A549 (cell line): ENCODE measurements at regions not wholly inside any gene's neighbourhood (a gene's known extent, or its start where the extent isn't known, plus 50 kb on each side); places are given as distances from the start of the nearest gene placed in this dataset.

ENCODE experiments used
- ATAC-seq, 2 experiments: fragments of 200-7000 bp in 1 of 2; fragments of >200 bp in 1 of 2; cut with Nextera tagmentation in 1 of 2; cut with Tn5 transposase in 1 of 2; 3 replicates each; pipeline versions ENCODE4 v1.8.0 to v1.9.1; 2018 to 2020; ENCODE audit warnings: mild to moderate bottlenecking in 1 of 2, moderate library complexity in 1 of 2
- CTCF ChIA-PET: fragments of 300-600 bp; sonication (Branson Sonifier 250); formaldehyde crosslinking; extraction: SDS; loops from one replicate; lab custom pipeline; 2021; ENCODE audit warnings: antibody characterized with exemption, inconsistent platforms; lab: Yijun Ruan, JAX
- POLR2A ChIA-PET: fragments of 350-600 bp; formaldehyde crosslinking; extraction: SDS; loops from one replicate; lab custom pipeline; 2021; ENCODE audit warnings: antibody characterized with exemption, inconsistent platforms; lab: Yijun Ruan, JAX
- DNase-seq, 2 experiments: peaks; one replicate each; pipeline versions ENCODE4 v3.0.0 to v3.0.0-alpha.2; 2011 to 2016; ENCODE audit warnings: low read depth in 1 of 2, low spot score in 1 of 2
- FAIRE-seq: peaks from 2 replicates; lab custom pipeline; 2011; peaks lifted over from hg19 to GRCh38; lab: Jason Lieb, UNC
- H3K27ac ChIP-seq, 2 experiments: fragments of >200 bp; sonication (Bioruptor Twin); formaldehyde crosslinking; 3 replicates each; pipeline ENCODE4 v1.5.1; 2016 to 2017
- H3K4me1 ChIP-seq: fragments of >200 bp; sonication (Bioruptor Twin); formaldehyde crosslinking; 3 replicates; pipeline ENCODE4 v1.6.1; 2016
- H3K4me2 ChIP-seq: fragments of >200 bp; sonication (Bioruptor Twin); formaldehyde crosslinking; 3 replicates; pipeline ENCODE4 v1.6.1; 2016
- H3K4me3 ChIP-seq: fragments of >200 bp; sonication (Bioruptor Twin); formaldehyde crosslinking; 3 replicates; pipeline ENCODE4 v1.5.1; 2016
- H3K9me3 ChIP-seq: fragments of >200 bp; sonication (Bioruptor Twin); formaldehyde crosslinking; 3 replicates; pipeline ENCODE4 v1.6.1; 2016
- BHLHE40 ChIP-seq: IDR thresholded peaks from 2 replicates; pipeline ENCODE4 v1.6.1; 2012; ENCODE audit warnings: low read depth, low read length, inconsistent platforms
- EHMT2 ChIP-seq: fragments of 200-600 bp; sonication (generic); IDR thresholded peaks from 2 replicates; pipeline ENCODE4 v1.6.1; 2016; ENCODE audit warnings: antibody characterized with exemption, low read depth, mild to moderate bottlenecking, moderate library complexity
- FOSB ChIP-seq: fragments of 250-450 bp; sonication (Bioruptor Pico); IDR thresholded peaks from 2 replicates; pipeline ENCODE4 v1.5.0; 2020; ENCODE audit warnings: mild to moderate bottlenecking, moderate library complexity
- FOSL2 ChIP-seq, 2 experiments: fragments of 450-650 bp in 1 of 2; fragments of >200 bp in 1 of 2; sonication (Bioruptor Twin) in 1 of 2; formaldehyde crosslinking; IDR thresholded peaks; 2 replicates each; pipeline versions ENCODE4 v1.5.0 to v1.6.1; 2016 to 2020; ENCODE audit warnings: mild to moderate bottlenecking in 1 of 2, moderate library complexity in 1 of 2
- FOXS1 ChIP-seq: fragments of 250-450 bp; sonication (Bioruptor Pico); IDR thresholded peaks from 2 replicates; pipeline ENCODE4 v1.5.0; 2020; ENCODE audit warnings: mild to moderate bottlenecking, moderate library complexity
- GATA3 ChIP-seq: IDR thresholded peaks from 2 replicates; pipeline ENCODE4 v1.6.1; 2012; ENCODE audit warnings: borderline replicate concordance
- HDAC2 ChIP-seq: fragments of 200-600 bp; sonication (generic); IDR thresholded peaks from 2 replicates; pipeline ENCODE4 v1.6.1; 2016
- HOXA7 ChIP-seq: fragments of 250-450 bp; sonication (Bioruptor Pico); IDR thresholded peaks from 2 replicates; pipeline ENCODE4 v1.5.0; 2020; ENCODE audit warnings: mild to moderate bottlenecking, moderate library complexity
- MYC ChIP-seq: IDR thresholded peaks from 2 replicates; pipeline ENCODE4 v1.6.1; 2012; ENCODE audit warnings: mild to moderate bottlenecking, inconsistent platforms, low read length, improper control_type of control experiment, borderline replicate concordance
- NFE2L2 ChIP-seq: fragments of 150-350 bp; conservative IDR thresholded peaks from 2 replicates; pipeline ENCODE4 v1.6.1; 2014; ENCODE audit warnings: low read length
- NPAS2 ChIP-seq: fragments of 250-450 bp; sonication (Bioruptor Pico); IDR thresholded peaks from 2 replicates; pipeline ENCODE4 v1.8.0; 2022; ENCODE audit warnings: mild to moderate bottlenecking, moderate library complexity, borderline replicate concordance
- SMC3 ChIP-seq: fragments of >200 bp; sonication (Bioruptor Twin); formaldehyde crosslinking; IDR thresholded peaks from 3 replicates; pipeline ENCODE4 v1.6.1; 2018; ENCODE audit warnings: inconsistent platforms
- TFCP2L1 ChIP-seq: fragments of 250-450 bp; sonication (Bioruptor Pico); IDR thresholded peaks from 2 replicates; pipeline ENCODE4 v1.5.0; 2021; ENCODE audit warnings: mild to moderate bottlenecking
- ZC3H11A ChIP-seq: fragments of 450-650 bp; IDR thresholded peaks from 2 replicates; pipeline ENCODE4 v1.6.1; 2014; ENCODE audit warnings: antibody characterized with exemption, mild to moderate bottlenecking
- ZFP36 ChIP-seq: fragments of 450-650 bp; IDR thresholded peaks from 2 replicates; pipeline ENCODE4 v1.6.1; 2014; ENCODE audit warnings: borderline replicate concordance; ENCODE audit not compliant: partially characterized antibody
- WGBS: methylation state at CpG from one replicate; pipeline ENCODE4 v1.1.6; 2017; ENCODE audit errors: missing lambda C conversion rate; 5-methylcytosine and 5-hydroxymethylcytosine counted together
- TF ChIP-seq, protein P1 (sequence below): fragments of 250-450 bp; sonication (Bioruptor Pico); IDR thresholded peaks from 2 replicates; pipeline ENCODE4 v1.5.0; 2020; ENCODE audit warnings: low read depth, mild to moderate bottlenecking, moderate library complexity
- TF ChIP-seq, protein P2 (sequence below): IDR thresholded peaks from 2 replicates; pipeline ENCODE4 v1.6.1; 2012
- TF ChIP-seq, protein P3 (sequence below): fragments of >200 bp; sonication (Bioruptor Twin); formaldehyde crosslinking; IDR thresholded peaks from 2 replicates; pipeline ENCODE4 v1.6.1; 2016
- TF ChIP-seq, protein P4 (sequence below): fragments of >200 bp; sonication (Bioruptor Twin); formaldehyde crosslinking; IDR thresholded peaks from 3 replicates; pipeline ENCODE4 v1.5.1; 2016
- TF ChIP-seq, protein P5 (sequence below): IDR thresholded peaks from 2 replicates; pipeline ENCODE4 v1.6.1; 2012; ENCODE audit warnings: low read depth, borderline replicate concordance

DNA sequence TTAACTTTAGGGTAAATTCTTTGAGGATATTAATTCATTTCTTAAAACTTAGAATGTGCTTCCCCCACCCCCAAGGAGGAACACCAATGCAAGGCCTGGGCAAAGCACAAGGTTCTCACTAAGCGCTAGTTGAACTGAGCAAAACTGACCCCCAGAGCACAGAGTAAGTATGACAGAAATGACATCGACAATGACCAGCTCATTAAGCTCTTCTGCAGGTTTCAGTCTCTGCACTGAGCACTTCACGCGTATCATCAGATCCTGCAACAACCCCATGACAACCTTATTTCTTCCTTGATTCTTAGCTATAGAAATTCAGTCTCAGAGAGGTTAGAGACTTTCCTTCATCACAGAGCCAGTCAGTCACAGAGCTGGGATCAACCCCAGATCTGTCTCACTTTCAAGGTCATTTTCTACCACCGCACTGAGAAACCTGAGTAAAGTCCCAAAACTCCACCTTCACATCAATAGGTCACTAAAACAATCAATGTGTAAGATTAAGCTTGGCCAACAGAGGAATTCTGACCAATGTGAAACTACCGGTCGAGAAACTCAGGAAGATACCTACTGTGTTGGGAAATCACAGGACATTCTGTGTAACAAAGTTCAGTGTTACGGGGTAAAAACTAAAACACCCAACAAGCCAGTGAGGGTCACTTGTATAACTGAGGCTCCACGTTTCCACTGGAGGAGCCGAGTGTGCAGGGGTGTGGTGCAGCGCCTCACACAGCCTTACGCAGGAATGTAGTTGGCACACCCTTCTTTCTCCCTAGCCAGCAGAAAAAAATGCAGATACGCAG, 129.0 kb upstream of the FOXQ1 start:
- WGBS = 70% methylated on average over 13 of the region's 13 CpGs
- H3K4me2 ChIP-seq = no peak overlapping the region
- TF ChIP-seq MYC (no peak), SMC3 (no peak), HDAC2 (no peak), FOSB (CRISPR knock-in tag) (no peak), BHLHE40 (no peak), HOXA7 (CRISPR knock-in tag) (no peak), ZFP36 (no peak), FOXS1 (CRISPR knock-in tag) (no peak), TFCP2L1 (no peak), GATA3 (no peak), ZC3H11A (no peak), EHMT2 (no peak), NPAS2 (CRISPR knock-in tag) (no peak)
- TF ChIP-seq, protein P1, sequence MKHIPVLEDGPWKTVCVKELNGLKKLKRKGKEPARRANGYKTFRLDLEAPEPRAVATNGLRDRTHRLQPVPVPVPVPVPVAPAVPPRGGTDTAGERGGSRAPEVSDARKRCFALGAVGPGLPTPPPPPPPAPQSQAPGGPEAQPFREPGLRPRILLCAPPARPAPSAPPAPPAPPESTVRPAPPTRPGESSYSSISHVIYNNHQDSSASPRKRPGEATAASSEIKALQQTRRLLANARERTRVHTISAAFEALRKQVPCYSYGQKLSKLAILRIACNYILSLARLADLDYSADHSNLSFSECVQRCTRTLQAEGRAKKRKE (CRISPR knock-in tag) = no peak
- TF ChIP-seq, protein P2, sequence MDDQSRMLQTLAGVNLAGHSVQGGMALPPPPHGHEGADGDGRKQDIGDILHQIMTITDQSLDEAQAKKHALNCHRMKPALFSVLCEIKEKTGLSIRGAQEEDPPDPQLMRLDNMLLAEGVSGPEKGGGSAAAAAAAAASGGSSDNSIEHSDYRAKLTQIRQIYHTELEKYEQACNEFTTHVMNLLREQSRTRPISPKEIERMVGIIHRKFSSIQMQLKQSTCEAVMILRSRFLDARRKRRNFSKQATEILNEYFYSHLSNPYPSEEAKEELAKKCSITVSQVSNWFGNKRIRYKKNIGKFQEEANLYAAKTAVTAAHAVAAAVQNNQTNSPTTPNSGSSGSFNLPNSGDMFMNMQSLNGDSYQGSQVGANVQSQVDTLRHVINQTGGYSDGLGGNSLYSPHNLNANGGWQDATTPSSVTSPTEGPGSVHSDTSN = no peak
- TF ChIP-seq, protein P3, sequence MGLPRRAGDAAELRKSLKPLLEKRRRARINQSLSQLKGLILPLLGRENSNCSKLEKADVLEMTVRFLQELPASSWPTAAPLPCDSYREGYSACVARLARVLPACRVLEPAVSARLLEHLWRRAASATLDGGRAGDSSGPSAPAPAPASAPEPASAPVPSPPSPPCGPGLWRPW = no peak
- TF ChIP-seq, protein P4, sequence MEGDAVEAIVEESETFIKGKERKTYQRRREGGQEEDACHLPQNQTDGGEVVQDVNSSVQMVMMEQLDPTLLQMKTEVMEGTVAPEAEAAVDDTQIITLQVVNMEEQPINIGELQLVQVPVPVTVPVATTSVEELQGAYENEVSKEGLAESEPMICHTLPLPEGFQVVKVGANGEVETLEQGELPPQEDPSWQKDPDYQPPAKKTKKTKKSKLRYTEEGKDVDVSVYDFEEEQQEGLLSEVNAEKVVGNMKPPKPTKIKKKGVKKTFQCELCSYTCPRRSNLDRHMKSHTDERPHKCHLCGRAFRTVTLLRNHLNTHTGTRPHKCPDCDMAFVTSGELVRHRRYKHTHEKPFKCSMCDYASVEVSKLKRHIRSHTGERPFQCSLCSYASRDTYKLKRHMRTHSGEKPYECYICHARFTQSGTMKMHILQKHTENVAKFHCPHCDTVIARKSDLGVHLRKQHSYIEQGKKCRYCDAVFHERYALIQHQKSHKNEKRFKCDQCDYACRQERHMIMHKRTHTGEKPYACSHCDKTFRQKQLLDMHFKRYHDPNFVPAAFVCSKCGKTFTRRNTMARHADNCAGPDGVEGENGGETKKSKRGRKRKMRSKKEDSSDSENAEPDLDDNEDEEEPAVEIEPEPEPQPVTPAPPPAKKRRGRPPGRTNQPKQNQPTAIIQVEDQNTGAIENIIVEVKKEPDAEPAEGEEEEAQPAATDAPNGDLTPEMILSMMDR = no peak
- TF ChIP-seq, protein P5, sequence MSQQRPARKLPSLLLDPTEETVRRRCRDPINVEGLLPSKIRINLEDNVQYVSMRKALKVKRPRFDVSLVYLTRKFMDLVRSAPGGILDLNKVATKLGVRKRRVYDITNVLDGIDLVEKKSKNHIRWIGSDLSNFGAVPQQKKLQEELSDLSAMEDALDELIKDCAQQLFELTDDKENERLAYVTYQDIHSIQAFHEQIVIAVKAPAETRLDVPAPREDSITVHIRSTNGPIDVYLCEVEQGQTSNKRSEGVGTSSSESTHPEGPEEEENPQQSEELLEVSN = no peak
- ChIA-PET POLR2A (no interaction called here), CTCF (no interaction called here)
- H3K4me1 ChIP-seq = no peaks in the 10 kb centered on the region
- H3K27ac ChIP-seq = no peak overlapping the region
- H3K9me3 ChIP-seq = no peaks in the 10 kb centered on the region
- H3K4me3 ChIP-seq = no peak overlapping the region
- FAIRE-seq (no peak), ATAC-seq (no peak), DNase-seq (no peak)

DNA sequence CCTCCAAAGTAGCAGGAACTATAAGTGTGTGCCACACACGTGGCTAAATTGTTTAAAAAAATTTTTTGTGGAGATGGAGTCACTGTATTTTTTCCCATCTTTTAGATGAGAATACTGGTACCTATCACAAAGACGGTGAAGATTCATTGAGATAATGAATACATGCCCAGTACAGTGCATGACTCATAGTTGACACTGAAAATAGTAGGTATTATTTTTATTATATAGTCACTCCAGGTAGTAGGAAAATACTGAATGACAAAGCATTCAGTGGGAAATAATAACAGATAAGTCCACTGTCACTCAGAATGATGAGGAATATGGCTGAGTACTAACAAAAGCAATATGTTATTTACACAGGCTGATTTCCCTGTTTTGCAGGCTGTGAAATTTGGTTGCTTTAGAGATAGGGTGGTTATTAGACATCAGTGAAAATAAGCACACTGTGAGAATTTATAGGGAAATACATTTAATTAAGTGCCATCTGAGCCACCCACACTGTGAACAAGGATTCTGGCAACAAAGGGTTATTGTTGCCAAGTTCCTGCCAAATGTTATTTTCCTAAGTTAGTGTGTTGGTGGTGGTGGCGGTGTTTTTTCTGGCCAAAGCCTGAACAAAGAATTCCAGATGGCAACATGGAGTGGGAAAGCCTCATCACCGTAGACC, 129.8 kb upstream of the FOXQ1 start:
- no peaks in the 10 kb centered on the region for H3K9me3 ChIP-seq
- DNase-seq (no peak), FAIRE-seq (no peak), ATAC-seq (no peak)
- no peak overlapping the region for H3K27ac ChIP-seq
- H3K4me3 ChIP-seq = no peak overlapping the region
- H3K4me2 ChIP-seq = no peak overlapping the region
- WGBS = 51% methylated on average over 4 of the region's 4 CpGs
- TF ChIP-seq FOSL2 (IDR thresholded peaks at IDR 0.05) (no peak), FOSL2 (CRISPR knock-in tag; IDR thresholded peaks at IDR 0.05) (0 out of 2 replicates have a peak, but pooled peaks have one; percentile 29), NFE2L2 (no peak)
- H3K4me1 ChIP-seq = no peaks in the 10 kb centered on the region
- ChIA-PET CTCF (no interaction called here), POLR2A (no interaction called here)
